ENCODE measurements at regions not wholly inside any gene's neighbourhood (a gene's known extent, or its start where the extent isn't known, plus 50 kb on each side); places are given as distances from the start of the nearest gene placed in this dataset.
"Not testable (repeated sequence)": the region's sequence is repeated elsewhere in the genome, so short reads cannot be mapped to it uniquely, and the experiment has no call there.

DNA sequence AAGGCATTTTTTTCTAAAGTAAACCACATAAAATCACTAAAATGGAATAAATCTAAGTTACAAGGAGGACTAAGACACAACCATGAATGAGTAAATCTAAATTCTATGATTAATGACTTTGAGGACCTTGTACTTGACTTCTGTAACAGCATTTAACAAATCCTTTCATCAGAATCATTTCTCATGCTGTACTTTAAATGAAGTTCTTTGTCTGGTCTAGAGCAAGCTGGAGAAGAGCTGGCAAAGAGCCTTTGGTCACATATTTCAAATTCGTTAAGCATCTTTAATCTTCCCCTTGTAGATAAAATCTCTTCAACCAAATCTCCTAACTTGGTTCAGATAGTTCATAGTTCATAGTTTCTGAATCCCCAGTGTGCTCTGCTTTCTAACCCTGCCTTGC, 405.4 kb downstream of the PTPRC start:
- DNase-seq (ENCODE audit: low read depth in 2 of 2) = no peak

DNA sequence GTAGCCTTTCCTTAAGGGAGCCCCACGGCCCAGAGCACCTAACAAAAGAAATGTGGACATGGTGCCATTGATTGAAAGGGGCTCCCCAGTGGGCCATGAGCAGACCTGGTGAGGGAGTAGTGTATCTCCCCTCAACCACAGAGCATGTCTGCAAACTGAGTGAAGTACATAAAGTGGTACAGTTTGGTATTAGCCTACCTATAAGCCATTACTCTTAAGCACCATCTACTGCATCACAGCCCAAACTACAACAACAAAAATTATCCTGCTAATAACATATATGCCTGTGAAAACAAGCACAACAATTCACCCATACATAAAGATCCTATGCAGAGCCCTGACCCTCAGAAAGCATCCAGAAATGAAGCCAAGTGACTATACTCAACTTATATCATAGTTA, 407.8 kb downstream of the PTPRC start:
- DNase-seq (ENCODE audit: low read depth in 2 of 2) = no peak

DNA sequence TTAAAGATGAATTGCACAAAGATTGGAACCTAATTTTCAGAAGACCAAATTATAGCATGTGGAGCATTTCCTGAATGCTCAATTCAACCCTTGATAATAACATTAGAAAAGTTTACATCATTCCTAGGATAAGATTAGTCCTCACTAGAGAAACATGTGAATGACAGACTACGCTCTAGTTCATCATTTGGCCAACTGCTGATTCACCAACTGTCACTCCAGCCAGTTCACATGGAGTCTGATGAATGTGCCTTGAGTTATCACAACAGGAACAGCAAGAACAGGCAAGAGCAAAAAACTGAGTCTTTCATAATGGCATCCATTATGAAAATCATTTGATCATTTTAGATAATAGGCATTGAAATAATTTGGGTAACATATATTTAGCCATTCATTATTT, 415.9 kb downstream of the PTPRC start:
- DNase-seq (ENCODE audit: low read depth in 2 of 2) = no peak

DNA sequence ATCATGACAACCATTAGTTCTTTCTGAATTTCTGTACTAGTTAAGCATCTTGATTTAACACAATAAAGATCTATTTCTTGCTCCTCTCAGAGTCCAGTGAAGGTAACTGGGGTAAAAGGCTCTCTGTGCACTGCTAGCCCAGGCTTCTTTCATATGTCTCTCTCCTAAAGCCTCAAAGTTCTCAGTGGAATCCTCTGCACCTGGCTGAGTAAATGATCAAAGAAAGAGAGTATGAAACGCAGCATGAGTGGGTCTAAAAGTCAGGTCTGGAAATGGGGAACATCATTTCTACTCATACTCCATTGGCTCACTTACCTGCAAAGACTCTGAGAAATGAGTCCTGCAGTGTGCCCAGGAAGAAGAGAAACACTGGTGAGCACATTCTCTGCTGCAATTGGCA, 418.5 kb downstream of the PTPRC start:
- no peak for DNase-seq (ENCODE audit: low read depth in 2 of 2)

DNA sequence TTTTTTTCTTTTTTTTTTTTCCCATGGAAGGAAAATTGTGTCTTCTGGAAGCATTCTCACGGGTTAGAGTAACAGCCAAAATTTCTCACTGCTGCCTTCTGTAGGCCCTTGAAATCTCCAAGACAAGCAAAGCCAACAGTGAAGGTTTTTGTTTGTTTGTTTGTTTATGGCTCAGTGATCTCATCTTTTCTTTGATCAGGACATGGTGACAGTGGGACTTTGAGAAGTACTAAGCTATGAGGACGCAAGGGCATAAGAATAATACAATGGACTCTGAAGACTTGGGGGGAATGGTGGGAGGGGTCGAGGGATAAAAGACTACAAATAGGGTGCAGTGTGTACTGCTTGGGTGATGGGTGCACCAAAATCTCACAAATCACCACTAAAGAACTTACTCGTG, 419.4 kb downstream of the PTPRC start:
- DNase-seq (ENCODE audit: low read depth in 2 of 2) = no peak

DNA sequence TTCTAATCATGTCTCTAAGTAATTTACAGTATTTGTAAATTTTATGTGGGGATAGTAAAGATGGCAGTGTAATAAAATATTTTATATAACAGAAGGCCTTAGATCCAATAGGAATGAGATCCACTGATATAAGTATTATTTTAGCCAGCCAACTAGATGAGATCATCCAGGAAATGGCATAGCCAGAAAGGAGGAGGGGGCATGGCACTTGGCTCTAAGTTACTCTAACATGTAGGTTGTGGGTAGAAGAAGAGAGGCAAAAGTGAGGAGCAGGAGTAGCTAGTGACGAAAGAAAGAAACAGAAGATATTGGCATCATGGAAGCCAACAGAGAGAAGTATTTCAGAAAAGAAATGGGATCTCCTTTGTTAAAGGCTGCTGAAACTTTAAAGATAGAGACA, 426.1 kb downstream of the PTPRC start:
- no peak for DNase-seq (ENCODE audit: low read depth in 2 of 2)

DNA sequence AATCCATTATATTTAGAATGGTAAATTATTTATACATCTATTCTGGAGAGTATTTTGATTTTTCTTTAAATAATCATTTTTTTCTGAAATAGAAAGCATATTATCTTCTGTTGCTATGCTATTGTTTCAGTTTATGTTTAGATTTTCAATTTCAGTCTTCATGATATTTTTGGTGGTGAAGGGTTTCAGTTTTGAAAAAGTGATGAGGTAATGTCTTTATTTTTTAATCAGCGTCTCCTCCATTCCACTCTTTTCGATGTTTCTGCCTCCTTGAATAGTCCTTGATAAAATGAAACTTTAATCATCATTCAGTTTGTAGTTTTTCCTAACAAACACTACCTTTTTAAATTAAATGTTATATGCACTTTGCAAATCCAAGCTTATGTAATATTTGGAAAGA, 428.6 kb downstream of the PTPRC start:
- no peak for DNase-seq (ENCODE audit: low read depth in 2 of 2)

DNA sequence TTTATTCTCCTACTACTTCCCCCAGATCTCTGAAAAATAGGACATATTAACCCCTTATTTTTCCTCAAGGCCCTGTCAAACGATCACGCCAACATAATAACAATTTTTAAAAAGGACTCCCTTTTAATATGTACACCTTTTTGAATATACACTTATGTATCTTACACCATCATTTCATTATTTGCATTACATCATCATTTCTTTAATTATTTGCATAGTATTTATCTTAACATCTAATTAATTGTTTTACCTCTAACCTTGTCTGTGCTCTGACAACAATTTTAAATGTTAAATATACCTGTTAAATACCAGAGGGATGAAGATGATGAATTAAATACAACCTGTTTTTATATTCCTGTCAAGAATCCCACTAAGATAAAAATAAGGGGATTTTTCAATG, 432.2 kb downstream of the PTPRC start:
- DNase-seq (ENCODE audit: low read depth in 2 of 2) = no peak

DNA sequence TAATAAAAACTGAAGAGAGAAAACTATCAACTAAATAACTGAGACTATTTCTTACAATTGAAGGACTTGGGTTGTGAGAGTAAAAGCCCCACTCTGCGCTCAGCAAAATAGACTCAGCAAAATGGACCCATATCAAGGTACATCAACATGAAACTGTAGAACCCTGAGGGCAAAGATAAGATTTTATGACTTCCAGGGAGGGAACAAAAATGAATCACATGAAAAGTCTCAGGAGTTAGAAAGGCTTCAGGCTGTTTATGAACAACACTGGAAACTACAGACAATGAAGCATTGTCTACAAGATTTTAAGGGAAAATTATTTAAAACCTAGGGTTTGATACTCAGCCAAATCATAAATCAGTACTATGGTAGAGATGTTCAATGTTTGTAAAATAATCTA, 434.3 kb downstream of the PTPRC start:
- no peak for DNase-seq (ENCODE audit: low read depth in 2 of 2)

DNA sequence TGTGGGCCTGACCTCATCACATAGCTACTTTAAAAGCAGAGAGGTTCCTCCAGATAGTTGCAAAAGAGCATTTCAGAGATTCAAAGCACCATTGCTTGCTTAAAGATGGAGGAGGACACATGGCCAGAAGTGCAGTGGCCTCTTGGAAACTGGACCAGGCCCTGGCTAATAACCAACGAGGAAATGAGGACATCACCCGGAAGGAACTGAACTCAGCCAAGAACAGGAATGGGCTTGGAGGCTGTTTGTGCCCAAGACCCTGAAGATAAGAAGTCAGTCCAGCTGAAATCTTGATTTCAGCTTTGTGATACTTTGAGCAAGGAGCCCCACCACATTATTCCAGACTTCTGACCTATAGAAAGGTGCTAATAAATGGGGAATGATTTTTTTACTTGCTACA, 437.0 kb downstream of the PTPRC start:
- no peak for DNase-seq (ENCODE audit: low read depth in 2 of 2)

DNA sequence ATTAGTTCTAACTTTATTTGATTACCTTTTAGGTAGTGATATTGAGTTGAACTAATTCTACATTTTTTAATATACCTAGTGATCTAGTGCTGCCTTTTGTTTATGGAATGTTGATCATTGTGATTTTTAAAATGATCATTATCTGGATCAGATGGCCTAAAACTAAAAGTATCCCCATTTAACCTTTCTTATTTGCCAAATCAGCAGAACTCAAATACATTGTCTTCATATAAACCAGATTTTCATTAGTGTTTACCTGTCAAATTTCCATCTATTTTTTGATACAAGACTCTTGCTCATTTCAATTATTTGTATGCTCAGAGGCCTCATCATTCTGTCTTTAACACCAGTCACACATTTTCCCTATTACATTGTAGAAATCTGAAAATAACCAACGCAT, 441.2 kb downstream of the PTPRC start:
- DNase-seq (ENCODE audit: low read depth in 2 of 2) = no peak

DNA sequence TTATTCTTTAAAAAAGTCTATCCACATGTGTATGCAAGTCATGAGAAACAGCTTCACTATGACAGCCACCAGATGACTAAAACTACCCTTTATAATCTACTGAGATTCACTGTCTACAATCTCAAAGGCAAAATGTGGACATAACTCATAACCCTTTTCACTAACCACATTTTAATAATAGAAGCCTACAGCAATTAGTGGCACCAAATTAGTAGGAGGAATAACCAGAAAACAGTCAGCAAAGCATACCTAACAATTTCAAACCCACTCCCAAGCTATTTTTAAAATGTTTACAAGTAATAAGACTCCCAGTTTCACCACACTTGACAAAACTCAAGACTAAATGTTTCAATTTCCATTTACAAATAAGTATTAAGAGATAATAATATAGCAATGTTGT, 442.9 kb downstream of the PTPRC start:
- DNase-seq (ENCODE audit: low read depth in 2 of 2) = no peak

DNA sequence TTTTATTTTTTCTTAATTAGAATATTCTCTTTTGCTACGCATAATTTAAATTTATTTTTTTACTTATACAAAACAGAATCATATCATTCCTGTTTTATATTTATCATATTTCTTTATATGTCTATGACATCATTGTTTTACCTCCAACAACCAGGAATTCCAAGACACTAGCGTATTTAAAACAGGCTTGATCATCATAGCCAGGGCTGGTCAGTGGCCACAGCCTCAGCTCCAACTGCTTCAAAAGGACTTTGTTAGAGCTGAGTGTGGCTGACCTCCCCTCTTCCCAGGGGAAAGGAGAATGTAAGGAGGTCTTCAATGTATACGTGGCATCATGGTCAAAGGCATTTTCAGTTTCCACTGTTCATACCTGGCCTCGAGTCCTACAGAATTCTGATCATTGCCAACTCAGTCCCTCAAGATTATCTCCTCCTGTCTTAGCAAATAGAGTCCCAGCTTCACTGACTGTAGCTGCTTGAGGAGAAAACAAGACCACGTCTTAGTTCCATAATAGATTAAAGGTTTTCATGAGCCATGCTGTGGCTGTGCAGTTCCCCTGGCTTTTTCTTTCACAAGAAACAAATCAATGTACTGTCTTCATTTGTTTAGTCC, 444.0 kb downstream of the PTPRC start:
- no peak for DNase-seq (ENCODE audit: low read depth in 2 of 2)

DNA sequence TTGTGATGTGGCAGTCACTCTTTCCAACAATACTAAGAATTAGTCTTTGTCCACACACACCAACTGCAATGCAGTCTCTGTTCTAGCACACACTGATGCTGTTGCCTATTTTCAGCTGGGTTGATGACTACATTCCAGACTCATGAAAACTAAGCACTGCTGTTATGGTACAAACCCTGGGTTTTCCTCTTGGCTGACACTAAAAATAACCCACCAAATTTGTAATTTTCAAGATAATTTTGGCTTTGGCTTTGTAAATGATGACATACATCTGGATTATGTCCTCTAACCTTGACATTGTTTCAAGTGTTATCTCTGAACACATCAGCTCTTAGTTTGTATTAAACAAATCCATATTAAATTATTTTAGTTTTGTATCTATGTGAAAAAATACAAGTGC, 444.8 kb downstream of the PTPRC start:
- peak in 1 of 2 experiments; percentile 10 for DNase-seq (ENCODE audit: low read depth in 2 of 2)

DNA sequence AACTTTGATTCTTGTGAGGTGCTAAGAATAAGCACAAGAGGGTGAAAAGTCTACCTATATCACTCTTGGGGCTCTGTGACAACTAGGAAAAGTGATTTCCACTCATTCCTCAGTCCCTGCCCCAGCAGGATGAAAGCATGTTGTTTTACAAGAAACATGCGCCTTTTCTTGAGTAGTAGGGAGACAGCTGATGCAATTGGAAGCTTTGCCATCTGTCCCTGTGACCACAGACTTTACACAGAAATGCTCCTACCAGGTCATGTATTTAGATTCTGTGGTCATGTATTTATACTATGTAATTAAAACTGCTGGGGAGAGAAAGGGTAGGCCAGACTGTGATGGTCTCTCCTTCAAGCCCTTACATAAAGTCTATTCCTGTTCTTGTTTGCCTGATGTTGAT, 445.5 kb downstream of the PTPRC start:
- DNase-seq (ENCODE audit: low read depth in 2 of 2) = peak in 1 of 2 experiments; percentile 24

DNA sequence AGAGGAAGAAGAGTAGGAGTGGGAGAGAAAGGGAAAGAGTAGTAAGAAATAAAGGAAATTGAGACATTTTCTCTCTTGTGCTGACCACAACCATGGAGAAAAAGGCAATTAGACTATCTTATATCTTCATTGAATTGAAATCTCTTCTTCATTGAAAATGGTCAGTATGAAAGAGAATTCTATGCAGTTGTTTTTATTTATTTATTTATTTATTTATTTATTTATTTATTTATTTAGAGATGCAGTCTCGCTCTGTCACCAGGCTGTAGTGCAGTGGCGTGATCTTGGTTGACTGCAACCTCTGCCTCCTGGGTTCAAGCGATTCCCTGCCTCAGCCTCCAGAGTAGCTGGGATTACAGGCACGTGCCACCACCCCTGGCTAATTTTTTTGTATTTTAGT, 447.1 kb downstream of the PTPRC start:
- DNase-seq (ENCODE audit: low read depth in 2 of 2) = no peak

DNA sequence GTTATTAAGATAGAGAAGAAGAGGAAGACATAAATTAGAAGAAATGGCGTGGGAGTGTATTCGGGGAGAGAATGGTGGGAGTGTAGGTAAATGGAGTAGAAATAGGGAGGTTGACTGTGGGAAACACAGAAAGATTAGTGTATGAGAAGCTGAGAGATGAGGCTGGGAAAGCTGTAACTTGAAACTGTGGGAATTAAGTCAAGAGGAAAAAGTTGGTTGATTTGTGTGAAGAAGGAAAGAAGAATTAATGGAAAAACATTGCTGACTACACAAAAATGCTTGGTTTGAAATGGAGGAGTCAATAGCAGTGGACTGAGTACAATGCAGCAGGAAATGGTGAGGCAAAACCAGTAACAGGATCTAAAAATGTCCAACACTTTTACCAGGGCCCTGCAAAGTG, 448.3 kb downstream of the PTPRC start:
- DNase-seq (ENCODE audit: low read depth in 2 of 2) = no peak

DNA sequence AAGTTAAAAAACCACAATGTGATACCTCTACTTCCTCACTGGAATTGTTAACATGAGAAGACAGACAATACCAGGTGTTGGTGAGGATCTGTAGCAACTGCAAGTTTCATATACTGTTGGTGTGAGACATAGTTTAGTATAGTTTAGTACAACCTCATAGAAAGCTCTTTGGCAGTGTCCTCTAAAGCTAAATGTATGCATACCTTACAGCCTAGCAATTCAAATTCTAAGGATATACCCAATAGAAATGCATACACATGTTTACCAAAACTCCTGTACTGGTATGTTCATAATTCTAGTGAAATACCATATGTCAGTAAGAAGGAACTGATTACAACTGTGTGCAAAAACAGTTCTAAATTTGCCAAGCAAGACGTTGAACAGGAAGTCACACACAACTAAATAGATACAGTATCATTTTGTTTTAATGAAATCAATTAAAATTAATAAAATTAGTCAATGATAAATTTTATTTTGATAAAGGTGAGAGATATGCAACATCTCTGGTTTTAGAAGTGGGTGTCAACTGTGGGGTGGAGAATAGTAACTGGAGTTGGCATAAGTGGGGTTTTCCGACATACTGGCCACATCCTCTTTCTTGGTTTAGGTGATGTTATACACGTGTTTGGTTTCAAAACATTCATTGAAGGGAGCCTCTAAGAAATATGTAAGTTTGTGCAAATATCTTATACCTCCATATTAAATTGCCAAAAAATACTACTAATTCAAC, 450.7 kb downstream of the PTPRC start:
- DNase-seq (ENCODE audit: low read depth in 2 of 2) = no peak

DNA sequence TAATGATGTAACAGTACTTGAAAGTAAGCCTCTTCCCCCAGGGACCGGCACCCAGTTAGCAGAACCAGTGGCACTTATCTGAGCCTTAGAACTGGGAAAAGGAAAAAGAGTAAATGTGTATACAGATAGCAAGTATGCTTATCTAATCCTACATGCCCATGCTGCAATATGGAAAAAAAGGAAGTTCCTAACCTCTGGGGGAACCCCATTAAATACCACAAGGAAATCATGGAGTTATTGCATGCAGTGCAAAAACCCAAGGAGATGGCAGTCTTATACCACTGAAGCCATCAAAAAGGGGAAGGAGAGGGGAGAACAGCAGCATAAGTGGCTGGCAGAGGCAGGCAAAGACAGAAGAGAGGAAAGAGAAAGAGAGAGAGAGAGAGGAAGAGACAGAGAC, 456.8 kb downstream of the PTPRC start:
- not testable (repeated sequence) for DNase-seq (ENCODE audit: low read depth in 2 of 2)

DNA sequence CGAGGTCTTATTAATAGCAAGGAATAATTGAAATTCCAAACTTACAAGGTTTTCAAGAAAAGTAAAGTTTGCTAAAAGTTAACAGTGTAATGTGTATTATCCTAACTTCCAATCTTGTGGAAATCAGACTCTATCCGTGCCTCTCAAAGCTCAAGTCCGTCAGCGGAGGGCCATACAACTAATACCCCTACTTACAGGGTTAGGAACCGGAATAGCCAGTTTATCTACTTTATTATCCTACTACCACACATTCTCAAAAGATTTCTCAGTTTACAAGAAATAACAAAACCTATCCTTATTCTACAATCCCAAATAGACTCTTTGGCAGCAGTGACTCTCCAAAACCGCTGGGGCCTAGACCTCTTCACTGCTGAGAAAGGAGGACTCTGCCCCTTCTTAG, 457.8 kb downstream of the PTPRC start:
- DNase-seq (ENCODE audit: low read depth in 2 of 2) = no peak

DNA sequence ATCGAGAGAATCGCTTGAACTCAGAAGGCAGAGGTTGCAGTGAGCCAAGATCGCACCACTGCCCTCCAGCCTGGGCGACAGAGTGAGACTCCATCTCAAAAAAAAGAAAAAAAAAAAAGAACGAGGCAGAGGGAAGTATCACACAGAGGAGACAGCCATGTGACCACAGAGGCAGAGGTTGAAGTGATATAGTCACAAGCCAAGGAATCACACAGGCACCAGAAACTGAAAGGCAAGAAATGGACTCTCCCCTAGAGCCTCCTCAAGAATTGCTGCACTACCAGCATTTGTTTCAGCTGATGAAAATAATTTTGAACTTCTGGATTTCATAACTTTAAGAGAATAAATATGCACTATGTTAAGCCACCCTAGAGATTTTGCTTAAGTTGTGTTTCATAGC, 459.6 kb downstream of the PTPRC start:
- no peak for DNase-seq (ENCODE audit: low read depth in 2 of 2)

DNA sequence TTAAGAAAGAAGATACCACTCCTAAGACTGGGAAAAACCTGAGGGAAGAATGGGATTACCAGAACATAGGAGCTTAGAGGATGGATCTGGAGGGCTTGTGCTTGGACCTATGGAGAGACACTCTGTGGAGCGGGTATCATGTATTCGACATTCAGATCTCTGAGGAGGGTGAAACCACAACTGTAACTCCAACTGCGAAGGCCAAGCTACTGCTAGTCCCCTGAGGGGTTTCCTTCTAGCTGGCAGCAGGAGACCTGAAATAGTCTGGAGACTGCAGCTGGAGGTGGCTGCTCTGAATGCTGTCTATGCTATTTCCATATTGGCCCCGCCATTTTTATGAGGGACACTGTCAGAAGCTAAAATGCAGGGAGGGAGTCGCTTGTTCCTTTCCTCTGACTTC, 462.3 kb downstream of the PTPRC start:
- no peak for DNase-seq (ENCODE audit: low read depth in 2 of 2)

DNA sequence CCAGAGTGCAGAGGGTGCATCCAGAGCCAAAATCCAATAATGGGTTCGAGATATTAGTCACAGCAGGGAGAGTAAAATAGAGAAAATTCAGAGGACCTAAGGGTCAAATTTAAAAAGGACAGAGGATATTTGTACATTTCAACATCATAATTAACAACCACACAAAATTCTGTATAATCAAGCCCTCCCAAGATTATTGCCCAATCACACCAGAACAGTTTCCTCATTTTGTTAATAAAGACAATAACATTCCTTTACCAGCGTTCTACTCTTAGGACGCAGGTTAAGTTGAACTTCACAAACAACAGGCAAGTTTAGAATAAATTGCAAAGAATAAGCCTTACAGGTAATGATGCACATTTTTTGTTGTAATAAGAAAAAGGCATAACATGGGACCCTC, 462.8 kb downstream of the PTPRC start:
- no peak for DNase-seq (ENCODE audit: low read depth in 2 of 2)

DNA sequence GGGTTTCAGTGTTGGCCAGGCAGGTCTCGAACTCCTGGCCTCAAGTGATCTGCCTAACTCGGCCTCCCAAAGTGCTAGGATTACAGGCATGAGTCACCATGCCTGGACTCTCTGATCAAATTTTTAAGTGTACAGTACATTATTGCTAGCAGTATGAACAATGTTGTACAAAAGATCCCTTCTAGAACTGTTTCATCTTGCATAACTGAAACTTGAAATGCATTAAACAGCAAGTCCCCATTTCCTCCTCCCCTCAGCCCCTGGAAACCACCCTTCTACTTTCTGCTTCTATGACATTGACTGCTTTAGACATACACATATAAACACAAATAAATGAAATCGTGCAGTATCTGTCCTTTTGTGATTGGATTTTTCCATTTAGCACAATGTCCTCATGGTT, 463.4 kb downstream of the PTPRC start:
- DNase-seq (ENCODE audit: low read depth in 2 of 2) = no peak
